HEK293 (cell line): ENCODE measurements at regions not wholly inside any gene's neighbourhood (a gene's known extent, or its start where the extent isn't known, plus 50 kb on each side); places are given as distances from the start of the nearest gene placed in this dataset.

Experiments used
- CTCF ChIA-PET: fragments of 350-600 bp; formaldehyde crosslinking; extraction: SDS; loops from one replicate; lab custom pipeline; 2021; ENCODE audit warnings: antibody characterized with exemption; lab: Yijun Ruan, JAX
- POLR2A ChIA-PET: fragments of 300-600 bp; formaldehyde crosslinking; extraction: SDS; loops from one replicate; lab custom pipeline; 2020; ENCODE audit warnings: antibody characterized with exemption, inconsistent platforms; lab: Yijun Ruan, JAX
- H3K27ac ChIP-seq: fragments of 200-500 bp; sonication (Bioruptor generic); 2 replicates; pipeline ENCODE4 v1.5.1; 2014; ENCODE audit warnings: low read depth, low read length, control low read depth, inconsistent platforms; ENCODE audit errors: extremely low read depth
- H3K36me3 ChIP-seq, 2 experiments: fragments of 200-500 bp in 1 of 2; sonication (Bioruptor generic) in 1 of 2; 1 replicate in 1 of 2; 2 replicates in 1 of 2; pipeline ENCODE4 v1.5.1; 2014 to 2017; ENCODE audit warnings: inconsistent platforms in 2 of 2, low read length in 2 of 2; ENCODE audit not compliant: control insufficient read depth in 2 of 2, insufficient read depth in 1 of 2
- H3K4me1 ChIP-seq: fragments of 200-500 bp; sonication (Bioruptor generic); 2 replicates; pipeline ENCODE4 v1.5.1; 2014; ENCODE audit warnings: mild to moderate bottlenecking, low read length, inconsistent platforms; ENCODE audit not compliant: control insufficient read depth, insufficient read depth
- H3K4me3 ChIP-seq: 2 replicates; pipeline ENCODE4 v1.5.1; 2011; ENCODE audit warnings: low read depth, mild to moderate bottlenecking, control low read depth, low read length, moderate library complexity
- H3K9me3 ChIP-seq: fragments of 200-500 bp; sonication (Bioruptor generic); 2 replicates; pipeline ENCODE4 v1.5.1; 2014; ENCODE audit warnings: low read depth, low read length, inconsistent platforms; ENCODE audit not compliant: control insufficient read depth, insufficient read depth
- GLI2 ChIP-seq: fragments of 450-650 bp; formaldehyde crosslinking; IDR thresholded peaks from 2 replicates; pipeline ENCODE4; 2017; ENCODE audit warnings: missing biosample characterization, missing genetic modification characterization, low read depth, borderline replicate concordance
- KLF8 ChIP-seq: fragments of 450-650 bp; formaldehyde crosslinking; IDR thresholded peaks from 2 replicates; pipeline ENCODE4 v1.5.1; 2016; ENCODE audit warnings: missing biosample characterization, missing genetic modification characterization
- MYNN ChIP-seq: fragments of 450-650 bp; formaldehyde crosslinking; IDR thresholded peaks from 2 replicates; pipeline ENCODE4 v1.5.1; 2016; ENCODE audit warnings: missing biosample characterization, missing genetic modification characterization, borderline replicate concordance
- OSR2 ChIP-seq: fragments of 450-650 bp; formaldehyde crosslinking; IDR thresholded peaks from 2 replicates; pipeline ENCODE4 v1.5.1; 2016; ENCODE audit warnings: missing biosample characterization, missing genetic modification characterization
- ZNF10 ChIP-seq: fragments of 450-650 bp; formaldehyde crosslinking; IDR thresholded peaks from 2 replicates; pipeline ENCODE4 v1.5.1; 2017; ENCODE audit warnings: missing biosample characterization, missing genetic modification characterization
- ZNF112 ChIP-seq: fragments of 450-650 bp; formaldehyde crosslinking; IDR thresholded peaks from 2 replicates; pipeline ENCODE4 v1.5.0; 2017; ENCODE audit warnings: missing biosample characterization, missing genetic modification characterization
- ZNF133 ChIP-seq: fragments of 450-650 bp; formaldehyde crosslinking; IDR thresholded peaks from 2 replicates; pipeline ENCODE4 v1.5.1; 2016; ENCODE audit warnings: missing biosample characterization, missing genetic modification characterization
- ZNF335 ChIP-seq: fragments of 450-650 bp; formaldehyde crosslinking; conservative IDR thresholded peaks from 2 replicates; pipeline ENCODE4 v1.5.1; 2016; ENCODE audit warnings: missing biosample characterization, missing genetic modification characterization
- ZNF366 ChIP-seq: fragments of 450-650 bp; formaldehyde crosslinking; conservative IDR thresholded peaks from 2 replicates; pipeline ENCODE4 v1.5.1; 2016; ENCODE audit warnings: missing biosample characterization, missing genetic modification characterization
- ZNF404 ChIP-seq: fragments of 450-650 bp; formaldehyde crosslinking; IDR thresholded peaks from 2 replicates; pipeline ENCODE4 v1.5.1; 2017; ENCODE audit warnings: missing biosample characterization, missing genetic modification characterization
- ZNF514 ChIP-seq: fragments of 450-650 bp; formaldehyde crosslinking; IDR thresholded peaks from 2 replicates; pipeline ENCODE4 v1.5.1; 2016; ENCODE audit warnings: missing biosample characterization, missing genetic modification characterization
- ZNF521 ChIP-seq: fragments of 450-650 bp; formaldehyde crosslinking; IDR thresholded peaks from 2 replicates; pipeline ENCODE4 v1.5.1; 2017; ENCODE audit warnings: missing biosample characterization, mild to moderate bottlenecking, missing genetic modification characterization
- ZNF530 ChIP-seq: fragments of 450-650 bp; formaldehyde crosslinking; IDR thresholded peaks from 2 replicates; pipeline ENCODE4 v1.5.1; 2016; ENCODE audit warnings: low read depth, missing biosample characterization, missing genetic modification characterization
- ZNF549 ChIP-seq: fragments of 450-650 bp; IDR thresholded peaks from 2 replicates; pipeline ENCODE4 v1.5.1; 2018; ENCODE audit warnings: missing biosample characterization, missing genetic modification characterization, mild to moderate bottlenecking, inconsistent platforms, moderate library complexity
- ZNF555 ChIP-seq: fragments of 450-650 bp; formaldehyde crosslinking; conservative IDR thresholded peaks from 2 replicates; pipeline ENCODE4 v1.5.1; 2017; ENCODE audit warnings: missing biosample characterization, mild to moderate bottlenecking, missing genetic modification characterization, inconsistent platforms
- ZNF843 ChIP-seq: fragments of 450-650 bp; formaldehyde crosslinking; IDR thresholded peaks from 2 replicates; pipeline ENCODE4 v1.5.1; 2016; ENCODE audit warnings: missing biosample characterization, missing genetic modification characterization
- ZSCAN16 ChIP-seq: fragments of 450-650 bp; formaldehyde crosslinking; IDR thresholded peaks from 2 replicates; pipeline ENCODE4 v1.5.1; 2016; ENCODE audit warnings: missing biosample characterization, missing genetic modification characterization
- ZSCAN4 ChIP-seq: fragments of 450-650 bp; formaldehyde crosslinking; IDR thresholded peaks from 2 replicates; pipeline ENCODE4 v1.5.1; 2017; ENCODE audit warnings: missing biosample characterization, missing genetic modification characterization
- TF ChIP-seq, protein P1 (sequence below): fragments of 450-650 bp; formaldehyde crosslinking; IDR thresholded peaks from 2 replicates; pipeline ENCODE4 v1.5.1; 2016; ENCODE audit warnings: missing biosample characterization, missing genetic modification characterization
- TF ChIP-seq, protein P2 (sequence below): fragments of 450-650 bp; formaldehyde crosslinking; IDR thresholded peaks from 2 replicates; pipeline ENCODE4 v1.5.1; 2016; ENCODE audit warnings: missing biosample characterization, missing genetic modification characterization, borderline replicate concordance
- TF ChIP-seq, protein P3 (sequence below): fragments of 450-650 bp; formaldehyde crosslinking; IDR thresholded peaks from 2 replicates; pipeline ENCODE4 v1.5.1; 2016; ENCODE audit warnings: missing biosample characterization, missing genetic modification characterization
- TF ChIP-seq, protein P4 (sequence below): fragments of 450-650 bp; formaldehyde crosslinking; IDR thresholded peaks from 2 replicates; pipeline ENCODE4 v1.5.1; 2016; ENCODE audit warnings: missing biosample characterization, missing genetic modification characterization

GRCh38 chr3:72105306-72105705 is 320.4 kb upstream of the PROK2 start:
- TF ChIP-seq, protein P1, sequence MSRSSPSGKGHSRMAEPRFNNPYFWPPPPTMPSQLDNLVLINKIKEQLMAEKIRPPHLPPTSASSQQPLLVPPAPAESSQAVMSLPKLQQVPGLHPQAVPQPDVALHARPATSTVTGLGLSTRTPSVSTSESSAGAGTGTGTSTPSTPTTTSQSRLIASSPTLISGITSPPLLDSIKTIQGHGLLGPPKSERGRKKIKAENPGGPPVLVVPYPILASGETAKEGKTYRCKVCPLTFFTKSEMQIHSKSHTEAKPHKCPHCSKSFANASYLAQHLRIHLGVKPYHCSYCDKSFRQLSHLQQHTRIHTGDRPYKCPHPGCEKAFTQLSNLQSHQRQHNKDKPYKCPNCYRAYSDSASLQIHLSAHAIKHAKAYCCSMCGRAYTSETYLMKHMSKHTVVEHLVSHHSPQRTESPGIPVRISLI = no peak
- TF ChIP-seq OSR2 (tag by site-specific recombination) = peak; percentile 58
- TF ChIP-seq ZNF404 (tag by site-specific recombination) = no peak
- TF ChIP-seq, all 188 proteins: peak for 1
- POLR2A ChIA-PET = no interaction called here
- Histone ChIP-seq H3K36me3 (no peaks in the 10 kb centered on the region), H3K27ac (no peak overlapping the region), H3K4me1 (peaks cover 8% of the 10 kb centered on the region; the same call in 1 of the 2 replicates), H3K9me3 (no peaks in the 10 kb centered on the region), H3K4me3 (no peak overlapping the region)
- CTCF ChIA-PET = no interaction called here

GRCh38 chr3:72102112-72102616 is 317.2 kb upstream of the PROK2 start:
- CTCF ChIA-PET = interaction anchor here (0.6 kb wide), 2 partner anchors 48 to 767 kb away, joined by 3 read pairs; no protein-coding TSS in a partner anchor
- no peak overlapping the region for H3K27ac ChIP-seq

GRCh38 chr3:72101494-72101893 is 316.5 kb upstream of the PROK2 start:
- Histone ChIP-seq H3K4me3 (no peak overlapping the region), H3K27ac (no peak overlapping the region; the same call in 1 of the 2 replicates), H3K4me1 (peaks cover 11% of the 10 kb centered on the region; the same call in 1 of the 2 replicates), H3K36me3 (no peaks in the 10 kb centered on the region), H3K9me3 (no peaks in the 10 kb centered on the region)
- ChIA-PET POLR2A (no interaction called here), CTCF (interaction anchor here (0.6 kb wide), 1 partner anchor 767 kb away, joined by 3 read pairs; no protein-coding TSS in a partner anchor)
- TF ChIP-seq ZNF843 (tag by site-specific recombination) (peak; percentile 25; the same call in 1 of the 2 replicates), ZNF555 (no peak), ZNF521 (tag by site-specific recombination) (no peak), ZNF335 (tag by site-specific recombination) (no peak), MYNN (tag by site-specific recombination) (no peak), GLI2 (no peak), ZNF549 (tag by site-specific recombination) (no peak), ZNF530 (tag by site-specific recombination) (no peak), ZNF366 (tag by site-specific recombination) (0 out of 2 replicates have a peak, but pooled peaks have one; percentile 18), ZNF10 (no peak)
- TF ChIP-seq, protein P2, sequence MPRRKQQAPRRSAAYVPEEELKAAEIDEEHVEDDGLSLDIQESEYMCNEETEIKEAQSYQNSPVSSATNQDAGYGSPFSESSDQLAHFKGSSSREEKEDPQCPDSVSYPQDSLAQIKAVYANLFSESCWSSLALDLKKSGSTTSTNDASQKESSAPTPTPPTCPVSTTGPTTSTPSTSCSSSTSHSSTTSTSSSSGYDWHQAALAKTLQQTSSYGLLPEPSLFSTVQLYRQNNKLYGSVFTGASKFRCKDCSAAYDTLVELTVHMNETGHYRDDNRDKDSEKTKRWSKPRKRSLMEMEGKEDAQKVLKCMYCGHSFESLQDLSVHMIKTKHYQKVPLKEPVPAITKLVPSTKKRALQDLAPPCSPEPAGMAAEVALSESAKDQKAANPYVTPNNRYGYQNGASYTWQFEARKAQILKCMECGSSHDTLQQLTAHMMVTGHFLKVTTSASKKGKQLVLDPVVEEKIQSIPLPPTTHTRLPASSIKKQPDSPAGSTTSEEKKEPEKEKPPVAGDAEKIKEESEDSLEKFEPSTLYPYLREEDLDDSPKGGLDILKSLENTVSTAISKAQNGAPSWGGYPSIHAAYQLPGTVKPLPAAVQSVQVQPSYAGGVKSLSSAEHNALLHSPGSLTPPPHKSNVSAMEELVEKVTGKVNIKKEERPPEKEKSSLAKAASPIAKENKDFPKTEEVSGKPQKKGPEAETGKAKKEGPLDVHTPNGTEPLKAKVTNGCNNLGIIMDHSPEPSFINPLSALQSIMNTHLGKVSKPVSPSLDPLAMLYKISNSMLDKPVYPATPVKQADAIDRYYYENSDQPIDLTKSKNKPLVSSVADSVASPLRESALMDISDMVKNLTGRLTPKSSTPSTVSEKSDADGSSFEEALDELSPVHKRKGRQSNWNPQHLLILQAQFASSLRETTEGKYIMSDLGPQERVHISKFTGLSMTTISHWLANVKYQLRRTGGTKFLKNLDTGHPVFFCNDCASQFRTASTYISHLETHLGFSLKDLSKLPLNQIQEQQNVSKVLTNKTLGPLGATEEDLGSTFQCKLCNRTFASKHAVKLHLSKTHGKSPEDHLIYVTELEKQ (tag by site-specific recombination) = no peak
- TF ChIP-seq, protein P3, sequence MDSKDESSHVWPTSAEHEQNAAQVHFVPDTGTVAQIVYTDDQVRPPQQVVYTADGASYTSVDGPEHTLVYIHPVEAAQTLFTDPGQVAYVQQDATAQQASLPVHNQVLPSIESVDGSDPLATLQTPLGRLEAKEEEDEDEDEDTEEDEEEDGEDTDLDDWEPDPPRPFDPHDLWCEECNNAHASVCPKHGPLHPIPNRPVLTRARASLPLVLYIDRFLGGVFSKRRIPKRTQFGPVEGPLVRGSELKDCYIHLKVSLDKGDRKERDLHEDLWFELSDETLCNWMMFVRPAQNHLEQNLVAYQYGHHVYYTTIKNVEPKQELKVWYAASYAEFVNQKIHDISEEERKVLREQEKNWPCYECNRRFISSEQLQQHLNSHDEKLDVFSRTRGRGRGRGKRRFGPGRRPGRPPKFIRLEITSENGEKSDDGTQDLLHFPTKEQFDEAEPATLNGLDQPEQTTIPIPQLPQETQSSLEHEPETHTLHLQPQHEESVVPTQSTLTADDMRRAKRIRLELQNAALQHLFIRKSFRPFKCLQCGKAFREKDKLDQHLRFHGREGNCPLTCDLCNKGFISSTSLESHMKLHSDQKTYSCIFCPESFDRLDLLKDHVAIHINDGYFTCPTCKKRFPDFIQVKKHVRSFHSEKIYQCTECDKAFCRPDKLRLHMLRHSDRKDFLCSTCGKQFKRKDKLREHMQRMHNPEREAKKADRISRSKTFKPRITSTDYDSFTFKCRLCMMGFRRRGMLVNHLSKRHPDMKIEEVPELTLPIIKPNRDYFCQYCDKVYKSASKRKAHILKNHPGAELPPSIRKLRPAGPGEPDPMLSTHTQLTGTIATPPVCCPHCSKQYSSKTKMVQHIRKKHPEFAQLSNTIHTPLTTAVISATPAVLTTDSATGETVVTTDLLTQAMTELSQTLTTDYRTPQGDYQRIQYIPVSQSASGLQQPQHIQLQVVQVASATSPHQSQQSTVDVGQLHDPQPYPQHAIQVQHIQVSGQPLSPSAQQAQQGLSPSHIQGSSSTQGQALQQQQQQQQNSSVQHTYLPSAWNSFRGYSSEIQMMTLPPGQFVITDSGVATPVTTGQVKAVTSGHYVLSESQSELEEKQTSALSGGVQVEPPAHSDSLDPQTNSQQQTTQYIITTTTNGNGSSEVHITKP = 0 out of 2 replicates have a peak, but pooled peaks have one; percentile 25

More at GRCh38 chr3:72102112-72102616, 317.2 kb upstream of the PROK2 start:
- Histone ChIP-seq H3K4me1 (peaks cover 11% of the 10 kb centered on the region; the same call in 1 of the 2 replicates), H3K4me3 (no peak overlapping the region), H3K9me3 (no peaks in the 10 kb centered on the region), H3K36me3 (no peaks in the 10 kb centered on the region)
- TF ChIP-seq ZNF133 (tag by site-specific recombination) = no peak
- no peak for TF ChIP-seq ZSCAN4
- no peak for TF ChIP-seq ZNF514
- TF ChIP-seq ZSCAN16 = no peak
- TF ChIP-seq ZNF112 = no peak
- TF ChIP-seq, protein P4, sequence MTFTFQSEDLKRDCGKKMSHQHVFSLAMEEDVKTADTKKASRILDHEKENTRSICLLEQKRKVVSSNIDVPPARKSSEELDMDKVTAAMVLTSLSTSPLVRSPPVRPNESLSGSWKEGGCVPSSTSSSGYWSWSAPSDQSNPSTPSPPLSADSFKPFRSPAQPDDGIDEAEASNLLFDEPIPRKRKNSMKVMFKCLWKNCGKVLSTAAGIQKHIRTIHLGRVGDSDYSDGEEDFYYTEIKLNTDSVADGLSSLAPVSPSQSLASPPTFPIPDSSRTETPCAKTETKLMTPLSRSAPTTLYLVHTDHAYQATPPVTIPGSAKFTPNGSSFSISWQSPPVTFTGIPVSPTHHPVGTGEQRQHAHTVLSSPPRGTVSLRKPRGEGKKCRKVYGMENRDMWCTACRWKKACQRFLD = no peak
- no peak for TF ChIP-seq KLF8 (tag by site-specific recombination)
- POLR2A ChIA-PET = no interaction called here
